Lower leg skin (tissue), 3 donors: ENCODE measurements at regions not wholly inside any gene's neighbourhood (a gene's known extent, or its start where the extent isn't known, plus 50 kb on each side); places are given as distances from the start of the nearest gene placed in this dataset.

Experiments used
- POLR2A ChIP-seq, 2 donors: fragments of 450-650 bp; IDR thresholded peaks; one replicate each; pipeline ENCODE4 v1.6.1; 2016 to 2017; ENCODE audit warnings: antibody characterized with exemption in 2 of 2, mild to moderate bottlenecking in 1 of 2, moderate library complexity in 1 of 2
- TF ChIP-seq, protein P1 (sequence below), 3 donors: fragments of 450-650 bp; IDR thresholded peaks; one replicate each; pipeline ENCODE4 v1.5.1; 2016; ENCODE audit warnings: antibody characterized with exemption in 3 of 3, mild to moderate bottlenecking in 3 of 3, moderate library complexity in 2 of 3

DNA sequence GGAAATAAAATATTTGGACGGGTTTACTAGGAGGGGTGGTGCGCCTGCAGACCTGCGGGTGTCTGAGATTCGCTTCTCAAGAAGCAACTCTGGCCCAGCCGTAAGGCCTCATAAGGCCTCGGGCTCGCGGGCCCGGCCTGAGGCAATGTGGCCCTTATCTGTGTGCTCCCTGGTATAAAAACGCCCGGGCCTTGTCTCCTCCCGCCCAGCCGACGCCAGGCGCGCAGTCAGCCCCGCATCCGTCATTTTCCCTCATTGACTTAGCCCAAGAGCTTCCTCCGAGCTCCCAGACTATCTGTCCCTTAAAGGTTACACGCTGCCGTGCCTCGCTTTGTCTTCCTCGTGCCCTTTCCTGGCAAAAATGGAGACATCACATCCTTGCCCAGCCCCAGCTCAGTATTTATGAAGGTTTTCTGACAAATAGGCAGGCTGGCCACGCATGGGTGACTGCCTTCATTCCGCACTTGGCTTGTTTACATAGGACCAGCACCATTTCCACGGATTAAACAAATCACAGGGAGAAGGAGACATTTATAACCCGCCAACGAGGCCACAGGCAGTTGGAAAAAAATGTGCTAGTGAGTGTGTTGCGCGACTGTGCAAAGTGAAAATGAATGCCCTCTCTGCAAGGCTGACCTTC, 74.5 kb upstream of the TBCA start:
- TF ChIP-seq, protein P1, sequence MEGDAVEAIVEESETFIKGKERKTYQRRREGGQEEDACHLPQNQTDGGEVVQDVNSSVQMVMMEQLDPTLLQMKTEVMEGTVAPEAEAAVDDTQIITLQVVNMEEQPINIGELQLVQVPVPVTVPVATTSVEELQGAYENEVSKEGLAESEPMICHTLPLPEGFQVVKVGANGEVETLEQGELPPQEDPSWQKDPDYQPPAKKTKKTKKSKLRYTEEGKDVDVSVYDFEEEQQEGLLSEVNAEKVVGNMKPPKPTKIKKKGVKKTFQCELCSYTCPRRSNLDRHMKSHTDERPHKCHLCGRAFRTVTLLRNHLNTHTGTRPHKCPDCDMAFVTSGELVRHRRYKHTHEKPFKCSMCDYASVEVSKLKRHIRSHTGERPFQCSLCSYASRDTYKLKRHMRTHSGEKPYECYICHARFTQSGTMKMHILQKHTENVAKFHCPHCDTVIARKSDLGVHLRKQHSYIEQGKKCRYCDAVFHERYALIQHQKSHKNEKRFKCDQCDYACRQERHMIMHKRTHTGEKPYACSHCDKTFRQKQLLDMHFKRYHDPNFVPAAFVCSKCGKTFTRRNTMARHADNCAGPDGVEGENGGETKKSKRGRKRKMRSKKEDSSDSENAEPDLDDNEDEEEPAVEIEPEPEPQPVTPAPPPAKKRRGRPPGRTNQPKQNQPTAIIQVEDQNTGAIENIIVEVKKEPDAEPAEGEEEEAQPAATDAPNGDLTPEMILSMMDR (IDR thresholded peaks at IDR 0.05) = no peak
- no peak for TF ChIP-seq POLR2A (IDR thresholded peaks at IDR 0.05)
